Suprapubic skin (tissue), 4 donors: ENCODE measurements at regions not wholly inside any gene's neighbourhood (a gene's known extent, or its start where the extent isn't known, plus 50 kb on each side); places are given as distances from the start of the nearest gene placed in this dataset.

Source experiments
- DNase-seq, 2 donors: peaks; one replicate each; pipeline ENCODE4 v3.0.0-alpha.2; 2019; ENCODE audit warnings: low spot score in 2 of 2
- H3K27ac ChIP-seq: fragments of 200-600 bp; sonication (generic); one replicate; pipeline ENCODE4 v1.5.1; 2019
- H3K27me3 ChIP-seq: fragments of 200-600 bp; sonication (generic); one replicate; pipeline ENCODE4 v1.5.1; 2019
- H3K36me3 ChIP-seq: fragments of 200-600 bp; sonication (generic); one replicate; pipeline ENCODE4 v1.5.1; 2019
- H3K4me1 ChIP-seq: fragments of 200-600 bp; sonication (generic); one replicate; pipeline ENCODE4 v1.5.1; 2019
- H3K4me3 ChIP-seq: fragments of 200-600 bp; sonication (generic); one replicate; pipeline ENCODE4 v1.5.1; 2019; ENCODE audit warnings: mild to moderate bottlenecking
- H3K9me3 ChIP-seq: fragments of 200-600 bp; sonication (generic); one replicate; pipeline ENCODE4 v1.5.1; 2019
- EP300 ChIP-seq: sonication (generic); formaldehyde crosslinking; IDR thresholded peaks from one replicate; pipeline ENCODE4 v1.6.1; 2017; ENCODE audit warnings: antibody characterized with exemption
- POLR2A ChIP-seq, 2 donors: fragments of 450-650 bp; IDR thresholded peaks; one replicate each; pipeline ENCODE4 v1.6.1; 2017; ENCODE audit warnings: antibody characterized with exemption in 2 of 2, mild to moderate bottlenecking in 2 of 2, moderate library complexity in 2 of 2
- POLR2AphosphoS5 ChIP-seq, 3 donors: sonication (generic); formaldehyde crosslinking; IDR thresholded peaks; one replicate each; pipeline ENCODE4 v1.6.1; 2017; ENCODE audit warnings: antibody characterized with exemption in 3 of 3
- WGBS: methylation state at CpG from one replicate; pipeline ENCODE4 v1.1.5; 2018; 5-methylcytosine and 5-hydroxymethylcytosine counted together
- TF ChIP-seq, protein P1 (sequence below), 2 donors: fragments of 200-600 bp in 1 of 2; fragments of 450-650 bp in 1 of 2; sonication (generic) in 1 of 2; IDR thresholded peaks; one replicate each; pipeline ENCODE4 v1.5.1; 2016 to 2019; ENCODE audit warnings: antibody characterized with exemption in 2 of 2, mild to moderate bottlenecking in 1 of 2, moderate library complexity in 1 of 2

DNA sequence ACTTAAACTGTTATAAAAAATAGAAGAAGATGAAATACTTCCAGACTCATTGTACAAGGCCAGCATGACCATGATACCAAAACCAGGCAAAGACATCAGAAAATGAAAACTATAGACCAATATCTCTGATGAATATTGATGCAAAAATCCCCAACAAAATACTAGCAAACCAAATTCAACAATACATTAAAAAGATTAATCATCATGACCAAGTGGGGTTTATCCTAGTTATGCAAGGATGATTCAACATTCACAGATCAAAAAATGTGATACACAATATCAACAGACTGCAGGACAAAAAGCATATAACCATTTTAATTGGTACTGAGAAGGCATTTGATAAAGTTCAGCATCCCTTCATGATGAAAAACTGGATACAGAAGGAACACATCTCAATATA is 824.5 kb upstream of the RAG2 start:
- H3K27ac ChIP-seq = no peak overlapping the region
- no peaks in the 10 kb centered on the region for H3K27me3 ChIP-seq
- H3K9me3 ChIP-seq = no peaks in the 10 kb centered on the region
- TF ChIP-seq, protein P1, sequence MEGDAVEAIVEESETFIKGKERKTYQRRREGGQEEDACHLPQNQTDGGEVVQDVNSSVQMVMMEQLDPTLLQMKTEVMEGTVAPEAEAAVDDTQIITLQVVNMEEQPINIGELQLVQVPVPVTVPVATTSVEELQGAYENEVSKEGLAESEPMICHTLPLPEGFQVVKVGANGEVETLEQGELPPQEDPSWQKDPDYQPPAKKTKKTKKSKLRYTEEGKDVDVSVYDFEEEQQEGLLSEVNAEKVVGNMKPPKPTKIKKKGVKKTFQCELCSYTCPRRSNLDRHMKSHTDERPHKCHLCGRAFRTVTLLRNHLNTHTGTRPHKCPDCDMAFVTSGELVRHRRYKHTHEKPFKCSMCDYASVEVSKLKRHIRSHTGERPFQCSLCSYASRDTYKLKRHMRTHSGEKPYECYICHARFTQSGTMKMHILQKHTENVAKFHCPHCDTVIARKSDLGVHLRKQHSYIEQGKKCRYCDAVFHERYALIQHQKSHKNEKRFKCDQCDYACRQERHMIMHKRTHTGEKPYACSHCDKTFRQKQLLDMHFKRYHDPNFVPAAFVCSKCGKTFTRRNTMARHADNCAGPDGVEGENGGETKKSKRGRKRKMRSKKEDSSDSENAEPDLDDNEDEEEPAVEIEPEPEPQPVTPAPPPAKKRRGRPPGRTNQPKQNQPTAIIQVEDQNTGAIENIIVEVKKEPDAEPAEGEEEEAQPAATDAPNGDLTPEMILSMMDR (IDR thresholded peaks at IDR 0.05) = no peak
- no peak for TF ChIP-seq POLR2A (IDR thresholded peaks at IDR 0.05)
- TF ChIP-seq EP300 = no peak
- TF ChIP-seq POLR2AphosphoS5 (IDR thresholded peaks at IDR 0.05) = no peak
- H3K4me1 ChIP-seq = no peaks in the 10 kb centered on the region
- no peaks in the 10 kb centered on the region for H3K36me3 ChIP-seq
- H3K4me3 ChIP-seq = no peak overlapping the region
- no peak for DNase-seq

DNA sequence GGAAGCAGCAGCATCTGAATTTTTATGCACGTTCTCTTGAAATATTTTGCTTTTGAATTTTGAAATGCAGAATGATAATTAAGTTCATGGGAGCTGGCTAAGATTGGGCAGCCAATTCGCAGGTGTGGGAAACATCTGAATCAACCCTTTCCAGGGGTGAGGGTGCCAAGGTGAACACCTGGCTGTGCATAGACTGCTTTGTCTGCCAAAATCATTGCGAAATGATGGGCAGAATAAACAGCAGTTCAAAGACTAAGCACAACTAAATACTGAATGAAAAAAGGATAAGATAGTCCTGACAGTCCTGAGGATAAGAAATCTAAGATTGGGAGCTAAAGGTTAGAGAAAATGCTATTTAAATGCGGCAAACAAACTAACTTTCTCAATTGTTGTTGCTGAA is 813.3 kb upstream of the RAG2 start:
- 58% methylated on average over 4 of the region's 4 CpGs for WGBS
- Histone ChIP-seq H3K9me3 (no peaks in the 10 kb centered on the region), H3K36me3 (no peaks in the 10 kb centered on the region), H3K4me1 (no peaks in the 10 kb centered on the region), H3K4me3 (no peak overlapping the region), H3K27ac (no peak overlapping the region), H3K27me3 (no peaks in the 10 kb centered on the region)
- DNase-seq = no peak
- no peak for TF ChIP-seq POLR2A (IDR thresholded peaks at IDR 0.05)
- TF ChIP-seq, protein P1 (IDR thresholded peaks at IDR 0.05) = no peak
- TF ChIP-seq POLR2AphosphoS5 (IDR thresholded peaks at IDR 0.05) = no peak
- no peak for TF ChIP-seq EP300

DNA sequence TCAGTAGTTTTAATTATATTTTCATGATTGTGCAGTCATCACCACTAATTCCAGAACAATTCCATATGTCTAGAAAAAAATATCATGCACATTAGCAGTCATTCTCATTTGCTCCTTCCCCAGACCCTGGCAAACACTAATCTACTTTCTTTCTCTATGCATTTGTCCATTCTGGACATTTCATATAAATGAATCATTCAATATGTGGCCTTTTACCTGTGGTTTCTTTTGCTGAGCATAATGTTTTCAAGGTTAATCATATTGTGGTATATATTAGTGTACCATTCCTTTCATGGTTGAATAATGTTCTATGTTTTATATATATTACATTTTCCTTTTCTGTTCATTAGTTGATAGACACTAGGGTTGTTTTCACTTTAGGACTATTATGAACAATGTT is 811.1 kb upstream of the RAG2 start:
- DNase-seq = no peak
- no peaks in the 10 kb centered on the region for H3K4me1 ChIP-seq
- H3K36me3 ChIP-seq = no peaks in the 10 kb centered on the region
- H3K4me3 ChIP-seq = no peak overlapping the region
- no peak for TF ChIP-seq POLR2A (IDR thresholded peaks at IDR 0.05)
- TF ChIP-seq EP300 = no peak
- TF ChIP-seq, protein P1 (IDR thresholded peaks at IDR 0.05) = no peak
- TF ChIP-seq POLR2AphosphoS5 (IDR thresholded peaks at IDR 0.05) = no peak
- H3K27me3 ChIP-seq = no peaks in the 10 kb centered on the region
- no peaks in the 10 kb centered on the region for H3K9me3 ChIP-seq
- no peak overlapping the region for H3K27ac ChIP-seq

DNA sequence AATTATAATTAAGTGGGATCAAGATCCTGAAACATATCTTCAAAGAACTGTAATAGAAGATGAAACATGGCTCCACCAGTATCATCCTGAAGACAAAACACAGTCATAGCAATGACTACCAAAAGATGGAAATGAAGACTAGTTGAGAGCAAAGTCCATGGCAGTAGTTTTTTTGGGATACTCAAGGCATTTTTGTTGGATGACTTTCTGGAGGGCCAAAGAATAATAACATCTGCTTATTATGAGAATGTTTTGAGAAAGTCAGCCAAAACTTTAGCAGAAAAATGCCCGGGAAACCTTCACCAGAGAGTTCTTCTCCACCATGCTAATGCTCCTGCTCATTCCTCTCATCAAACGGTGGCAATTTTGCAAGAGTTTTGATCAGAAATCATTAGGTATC is 809.4 kb upstream of the RAG2 start:
- DNase-seq = no peak
- no peak for TF ChIP-seq POLR2AphosphoS5 (IDR thresholded peaks at IDR 0.05)
- no peaks in the 10 kb centered on the region for H3K9me3 ChIP-seq
- no peaks in the 10 kb centered on the region for H3K36me3 ChIP-seq
- no peak overlapping the region for H3K4me3 ChIP-seq
- no peak overlapping the region for H3K27ac ChIP-seq
- 79% methylated on average over 2 of the region's 2 CpGs for WGBS
- H3K4me1 ChIP-seq = no peaks in the 10 kb centered on the region
- no peaks in the 10 kb centered on the region for H3K27me3 ChIP-seq

- TF ChIP-seq, protein P1 (IDR thresholded peaks at IDR 0.05) = no peak
- TF ChIP-seq POLR2AphosphoS5 (IDR thresholded peaks at IDR 0.05) = no peak
- TF ChIP-seq EP300 = no peak
- TF ChIP-seq POLR2A (IDR thresholded peaks at IDR 0.05) = no peak
- no peaks in the 10 kb centered on the region for H3K4me1 ChIP-seq
- H3K27me3 ChIP-seq = no peaks in the 10 kb centered on the region
- DNase-seq = no peak
- no peak overlapping the region for H3K4me3 ChIP-seq
- H3K27ac ChIP-seq = no peak overlapping the region
- H3K9me3 ChIP-seq = no peaks in the 10 kb centered on the region
- WGBS = 44% methylated on average over 1 of the region's 1 CpG
- no peaks in the 10 kb centered on the region for H3K36me3 ChIP-seq
Measured at GRCh38 chr11:37406651-37407050, 808.6 kb upstream of the RAG2 start.

DNA sequence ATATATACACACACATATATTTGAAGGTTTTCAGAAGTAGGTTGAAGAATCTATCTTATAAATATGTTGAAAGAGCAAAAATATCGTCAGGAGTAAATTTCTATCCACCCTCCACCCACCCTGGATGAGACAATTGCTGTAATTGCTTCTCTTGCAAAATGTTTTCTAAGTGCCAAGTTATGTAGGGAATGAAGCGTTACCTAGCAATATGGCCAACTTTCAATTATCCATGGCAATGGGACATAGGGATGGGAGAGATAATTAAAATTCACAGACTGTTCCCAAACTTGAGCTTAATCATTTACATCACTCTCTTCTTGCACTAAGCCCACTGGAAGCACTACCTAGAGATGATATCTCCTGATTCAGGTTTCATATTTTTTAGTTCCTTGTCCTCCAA is 806.2 kb upstream of the RAG2 start:
- no peak for DNase-seq
- H3K36me3 ChIP-seq = no peaks in the 10 kb centered on the region
- H3K4me1 ChIP-seq = no peaks in the 10 kb centered on the region
- TF ChIP-seq POLR2AphosphoS5 (IDR thresholded peaks at IDR 0.05) (no peak), EP300 (no peak), POLR2A (IDR thresholded peaks at IDR 0.05) (no peak)
- TF ChIP-seq, protein P1 (IDR thresholded peaks at IDR 0.05) = no peak
- no peaks in the 10 kb centered on the region for H3K27me3 ChIP-seq
- H3K4me3 ChIP-seq = no peak overlapping the region
- no peak overlapping the region for H3K27ac ChIP-seq
- no peaks in the 10 kb centered on the region for H3K9me3 ChIP-seq
- 45% methylated on average over 2 of the region's 2 CpGs for WGBS
